Mucosa of descending colon (tissue), 3 donors: ENCODE measurements at regions not wholly inside any gene's neighbourhood (a gene's known extent, or its start where the extent isn't known, plus 50 kb on each side); places are given as distances from the start of the nearest gene placed in this dataset.

Source experiments
- ATAC-seq: fragments of 200-7000 bp; cut with Tn5 transposase; one replicate; pipeline ENCODE4 v1.9.1; 2020; ENCODE audit warnings: mild to moderate bottlenecking, moderate library complexity
- DNase-seq, 3 donors: peaks; one replicate each; pipeline ENCODE4 v3.0.0-alpha.2; 2020
- H3K36me3 ChIP-seq: fragments of 200-600 bp; one replicate; pipeline ENCODE4 v1.8.0; 2021; ENCODE audit warnings: low read depth, mild to moderate bottlenecking
- H3K4me1 ChIP-seq: fragments of 200-600 bp; one replicate; pipeline ENCODE4 v1.8.0; 2021; ENCODE audit warnings: low read depth, mild to moderate bottlenecking
- H3K4me3 ChIP-seq: fragments of 200-600 bp; one replicate; pipeline ENCODE4 v1.8.0; 2021; ENCODE audit warnings: mild to moderate bottlenecking
- H3K9me3 ChIP-seq: fragments of 200-600 bp; one replicate; pipeline ENCODE4 v1.8.0; 2021; ENCODE audit warnings: mild to moderate bottlenecking
- CTCF ChIP-seq: fragments of 200-600 bp; IDR thresholded peaks from one replicate; pipeline ENCODE4 v1.8.0; 2022; ENCODE audit warnings: antibody characterized with exemption, mild to moderate bottlenecking
- intact Hi-C, 2 donors: fragments of 100-400 bp; cut with DNase I in 1 of 2; cut with micrococcal nuclease in 1 of 2; formaldehyde crosslinking; loops; one replicate each; pipeline versions ENCODE4 v1.11.0 to v1.11.1; 2022; cut with DNase I, micrococcal nuclease
- donor health status: DM: no; HTN: no; CAD: no; lungs with moderate emphysema.
- donor health status: DM: no; HTN: no; CAD: no.
- donor health status: DM: no; HTN: yes; CAD: no.

- H3K36me3 ChIP-seq, result no peaks in the 10 kb centered on the region
- no peak for ATAC-seq
Observed at GRCh38 chr6:43861212-43861894, 91.3 kb downstream of the VEGFA start.

GRCh38 chr6:43860285-43860684, 90.3 kb downstream of the VEGFA start:
- no peak for DNase-seq
- no peak for TF ChIP-seq CTCF

More at GRCh38 chr6:43861212-43861894, 91.3 kb downstream of the VEGFA start:
- DNase-seq, result no peak
- TF ChIP-seq CTCF, result no peak
- no peak overlapping the region for H3K4me3 ChIP-seq
- no peaks in the 10 kb centered on the region for H3K9me3 ChIP-seq
- H3K4me1 ChIP-seq, result no peaks in the 10 kb centered on the region
- intact Hi-C loops, result no loop called here

GRCh38 chr6:43859213-43859612, 89.2 kb downstream of the VEGFA start:
- intact Hi-C loops, result no loop called here
- peaks cover 2% of the 10 kb centered on the region for H3K4me1 ChIP-seq
- ATAC-seq (no peak), DNase-seq (no peak)
- H3K9me3 ChIP-seq, result no peaks in the 10 kb centered on the region
- H3K36me3 ChIP-seq, result no peaks in the 10 kb centered on the region
- no peak for TF ChIP-seq CTCF
- no peak overlapping the region for H3K4me3 ChIP-seq

More at GRCh38 chr6:43860285-43860684, 90.3 kb downstream of the VEGFA start:
- Histone ChIP-seq H3K4me1 (no peaks in the 10 kb centered on the region), H3K9me3 (no peaks in the 10 kb centered on the region), H3K4me3 (no peak overlapping the region), H3K36me3 (no peaks in the 10 kb centered on the region)
- ATAC-seq, result no peak
- intact Hi-C loops, result no loop called here

- DNase-seq (no peak), ATAC-seq (no peak)
- intact Hi-C loops, result no loop called here
- Histone ChIP-seq H3K4me3 (no peak overlapping the region), H3K4me1 (peaks cover 5% of the 10 kb centered on the region), H3K9me3 (no peaks in the 10 kb centered on the region), H3K36me3 (no peaks in the 10 kb centered on the region)
- TF ChIP-seq CTCF, result no peak
Observed at GRCh38 chr6:43858161-43859153, 88.4 kb downstream of the VEGFA start.

GRCh38 chr6:43856005-43856765, 86.2 kb downstream of the VEGFA start:
- peak; percentile 77 for ATAC-seq
- no peak overlapping the region for H3K4me3 ChIP-seq
- intact Hi-C loops, result no loop called here
- H3K4me1 ChIP-seq, result peaks cover 5% of the 10 kb centered on the region
- no peaks in the 10 kb centered on the region for H3K36me3 ChIP-seq
- no peak for TF ChIP-seq CTCF
- no peaks in the 10 kb centered on the region for H3K9me3 ChIP-seq
- DNase-seq, result peak in 2 of 3 donors; percentile 65 to 66
